Lower lobe of right lung (tissue), 2 donors: ENCODE measurements at regions not wholly inside any gene's neighbourhood (a gene's known extent, or its start where the extent isn't known, plus 50 kb on each side); places are given as distances from the start of the nearest gene placed in this dataset.

Source experiments
- ATAC-seq, 2 donors: fragments of 200-7000 bp; cut with Tn5 transposase; one replicate each; pipeline ENCODE4 v1.9.1; 2020 to 2022; ENCODE audit warnings: mild to moderate bottlenecking in 2 of 2, moderate library complexity in 2 of 2
- DNase-seq: peaks from one replicate; pipeline ENCODE4 v3.0.0-alpha.2; 2020
- H3K27ac ChIP-seq: fragments of 200-600 bp; one replicate; pipeline ENCODE4 v1.8.0; 2022
- H3K27me3 ChIP-seq: fragments of 200-600 bp; one replicate; pipeline ENCODE4 v1.8.0; 2022; ENCODE audit warnings: low read depth
- H3K36me3 ChIP-seq: fragments of 200-600 bp; one replicate; pipeline ENCODE4 v1.8.0; 2022; ENCODE audit warnings: mild to moderate bottlenecking
- H3K4me1 ChIP-seq: fragments of 200-600 bp; one replicate; pipeline ENCODE4 v1.8.0; 2022
- H3K4me3 ChIP-seq: fragments of 200-600 bp; one replicate; pipeline ENCODE4 v1.8.0; 2022; ENCODE audit warnings: mild to moderate bottlenecking
- H3K9me3 ChIP-seq: fragments of 200-600 bp; one replicate; pipeline ENCODE4 v1.8.0; 2022
- intact Hi-C: fragments of 100-400 bp; cut with DNase I; formaldehyde crosslinking; loops from one replicate; pipeline ENCODE4 v1.11.0; 2022
- TF ChIP-seq, protein P1 (sequence below): fragments of 200-600 bp; IDR thresholded peaks from one replicate; pipeline ENCODE4 v1.8.0; 2022; ENCODE audit warnings: antibody characterized with exemption, mild to moderate bottlenecking
- donor health status: DM: no; HTN: yes; CAD: no; lungs with severe emphysema.

DNA sequence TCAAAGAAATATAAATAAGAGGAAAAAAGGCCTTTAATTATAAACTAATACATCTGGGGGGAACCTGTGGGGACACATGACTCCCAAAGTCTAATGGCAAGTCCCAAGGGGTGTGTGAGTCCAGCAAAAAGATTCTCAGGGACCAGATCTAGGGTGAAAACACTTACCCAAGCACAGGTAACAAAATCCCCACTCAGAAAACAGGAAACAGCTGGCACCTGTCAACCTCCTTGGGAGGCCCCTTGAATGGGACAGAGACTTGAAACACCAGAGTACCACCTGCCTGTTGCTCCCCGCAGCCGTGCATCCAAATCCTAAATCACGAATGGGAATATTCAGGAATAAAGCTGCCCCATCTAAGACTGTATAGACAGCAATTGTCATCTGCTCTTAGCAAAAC is 461.2 kb upstream of the CDH5 start:
- H3K9me3 ChIP-seq = no peaks in the 10 kb centered on the region
- no peak for DNase-seq
- TF ChIP-seq, protein P1, sequence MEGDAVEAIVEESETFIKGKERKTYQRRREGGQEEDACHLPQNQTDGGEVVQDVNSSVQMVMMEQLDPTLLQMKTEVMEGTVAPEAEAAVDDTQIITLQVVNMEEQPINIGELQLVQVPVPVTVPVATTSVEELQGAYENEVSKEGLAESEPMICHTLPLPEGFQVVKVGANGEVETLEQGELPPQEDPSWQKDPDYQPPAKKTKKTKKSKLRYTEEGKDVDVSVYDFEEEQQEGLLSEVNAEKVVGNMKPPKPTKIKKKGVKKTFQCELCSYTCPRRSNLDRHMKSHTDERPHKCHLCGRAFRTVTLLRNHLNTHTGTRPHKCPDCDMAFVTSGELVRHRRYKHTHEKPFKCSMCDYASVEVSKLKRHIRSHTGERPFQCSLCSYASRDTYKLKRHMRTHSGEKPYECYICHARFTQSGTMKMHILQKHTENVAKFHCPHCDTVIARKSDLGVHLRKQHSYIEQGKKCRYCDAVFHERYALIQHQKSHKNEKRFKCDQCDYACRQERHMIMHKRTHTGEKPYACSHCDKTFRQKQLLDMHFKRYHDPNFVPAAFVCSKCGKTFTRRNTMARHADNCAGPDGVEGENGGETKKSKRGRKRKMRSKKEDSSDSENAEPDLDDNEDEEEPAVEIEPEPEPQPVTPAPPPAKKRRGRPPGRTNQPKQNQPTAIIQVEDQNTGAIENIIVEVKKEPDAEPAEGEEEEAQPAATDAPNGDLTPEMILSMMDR = no peak
- no peak for ATAC-seq
- H3K27me3 ChIP-seq = no peaks in the 10 kb centered on the region
- intact Hi-C loops = no loop called here
- no peaks in the 10 kb centered on the region for H3K4me1 ChIP-seq
- H3K27ac ChIP-seq = no peak overlapping the region
- H3K4me3 ChIP-seq = no peak overlapping the region
- H3K36me3 ChIP-seq = no peaks in the 10 kb centered on the region

DNA sequence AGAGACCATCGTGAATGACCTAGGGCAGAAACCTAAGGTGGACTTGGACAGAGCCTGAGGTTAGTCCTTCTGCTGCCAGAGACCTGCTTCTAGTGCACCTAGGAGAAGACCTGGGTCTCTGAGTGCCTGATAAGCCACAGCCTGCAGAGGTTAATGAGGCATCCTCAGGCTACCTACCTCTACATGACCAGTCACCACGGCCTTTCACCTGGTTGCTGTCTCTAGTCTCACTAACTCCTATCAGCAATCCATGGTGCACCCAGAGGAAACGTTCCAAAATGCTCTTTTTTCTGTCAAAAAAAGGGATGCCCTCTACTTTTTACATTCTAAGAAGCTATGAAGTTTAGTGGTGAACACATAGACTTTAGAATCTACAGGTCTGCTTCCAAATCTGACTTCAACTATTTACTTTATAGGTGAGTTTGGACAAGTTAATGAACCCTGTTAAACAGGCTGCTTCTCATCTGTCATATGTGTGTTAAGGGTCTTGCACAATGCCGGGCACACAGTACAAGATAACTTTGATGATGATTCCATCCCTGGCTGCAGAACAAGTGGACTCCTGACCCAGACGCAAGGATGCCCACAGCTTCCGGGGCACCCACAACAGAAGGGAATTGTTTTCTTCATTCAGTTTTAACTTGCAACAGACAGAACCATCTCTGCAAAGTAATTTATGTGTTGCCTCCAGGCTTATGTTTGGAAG is 469.9 kb upstream of the CDH5 start:
- DNase-seq (no peak), ATAC-seq (no peak)
- Histone ChIP-seq H3K27me3 (no peaks in the 10 kb centered on the region), H3K9me3 (no peaks in the 10 kb centered on the region), H3K4me3 (no peak overlapping the region), H3K27ac (no peak overlapping the region), H3K36me3 (no peaks in the 10 kb centered on the region), H3K4me1 (no peaks in the 10 kb centered on the region)
- intact Hi-C loops = no loop called here
- TF ChIP-seq, protein P1 = no peak

DNA sequence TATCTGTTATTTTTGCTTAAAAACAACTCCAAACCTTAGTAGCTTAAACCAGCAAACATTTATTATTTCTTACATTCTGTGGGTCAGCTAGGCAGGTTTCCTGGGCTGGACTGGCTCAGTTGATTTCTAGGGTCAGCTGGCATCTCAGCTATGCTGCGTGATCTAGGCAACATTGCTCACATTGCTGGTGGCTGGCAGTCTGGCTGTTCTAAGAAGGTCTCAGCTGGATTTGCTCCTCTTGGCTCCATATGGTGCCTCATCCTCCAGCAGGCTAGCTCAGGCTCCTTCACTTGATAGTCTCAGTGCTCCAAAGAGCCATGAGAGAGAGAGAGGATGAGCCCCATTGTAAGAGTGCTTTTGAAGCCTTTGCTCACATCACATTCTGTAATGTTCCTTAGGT is 470.6 kb upstream of the CDH5 start:
- no peaks in the 10 kb centered on the region for H3K4me1 ChIP-seq
- intact Hi-C loops = no loop called here
- ATAC-seq (no peak), DNase-seq (no peak)
- H3K36me3 ChIP-seq = no peaks in the 10 kb centered on the region
- H3K27ac ChIP-seq = no peak overlapping the region
- no peaks in the 10 kb centered on the region for H3K27me3 ChIP-seq
- TF ChIP-seq, protein P1 = no peak
- no peaks in the 10 kb centered on the region for H3K9me3 ChIP-seq
- no peak overlapping the region for H3K4me3 ChIP-seq

DNA sequence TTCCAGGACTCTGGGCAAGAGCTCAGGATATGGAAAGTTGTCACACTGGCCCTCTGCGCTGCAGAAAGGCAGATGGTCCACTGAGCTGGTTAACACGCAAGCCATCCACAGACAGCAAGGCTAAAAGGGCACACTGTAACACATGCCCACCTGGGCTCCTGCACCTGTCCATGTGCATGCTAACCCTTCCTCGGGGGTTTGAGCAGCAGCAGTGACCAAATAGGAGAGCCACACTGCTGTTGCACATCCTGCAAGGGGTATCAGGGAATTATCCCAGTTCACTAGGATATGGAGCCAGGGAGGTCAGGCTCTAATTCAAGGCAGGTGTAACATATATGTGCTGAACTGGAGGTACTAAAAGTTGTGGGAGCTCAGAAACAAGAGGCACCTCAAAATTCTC is 471.0 kb upstream of the CDH5 start:
- no peaks in the 10 kb centered on the region for H3K4me1 ChIP-seq
- H3K36me3 ChIP-seq = no peaks in the 10 kb centered on the region
- DNase-seq (no peak), ATAC-seq (no peak)
- TF ChIP-seq, protein P1 = no peak
- no peak overlapping the region for H3K4me3 ChIP-seq
- no peak overlapping the region for H3K27ac ChIP-seq
- no peaks in the 10 kb centered on the region for H3K27me3 ChIP-seq
- H3K9me3 ChIP-seq = no peaks in the 10 kb centered on the region
- intact Hi-C loops = no loop called here

DNA sequence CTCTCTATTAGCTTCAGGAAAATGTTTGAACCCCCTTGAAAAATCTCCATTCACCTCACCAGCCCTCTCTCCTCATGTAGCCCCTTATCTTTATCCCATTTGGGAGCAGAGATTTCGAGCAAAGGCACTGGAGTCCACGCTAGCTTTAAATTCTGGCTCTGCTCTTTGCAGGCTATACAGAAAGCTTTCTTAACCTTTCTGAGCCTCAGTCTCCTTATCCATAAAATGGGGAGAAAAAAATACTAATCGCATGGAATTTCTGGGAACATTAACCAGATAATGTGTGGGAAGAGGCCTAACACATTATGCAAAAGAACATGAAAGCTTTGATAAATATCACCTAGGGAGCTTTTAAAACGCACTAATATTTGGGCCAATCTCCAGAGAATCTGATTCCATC is 476.3 kb upstream of the CDH5 start:
- Histone ChIP-seq H3K9me3 (no peaks in the 10 kb centered on the region), H3K4me3 (no peak overlapping the region), H3K4me1 (no peaks in the 10 kb centered on the region), H3K27ac (no peak overlapping the region), H3K27me3 (no peaks in the 10 kb centered on the region), H3K36me3 (no peaks in the 10 kb centered on the region)
- DNase-seq (no peak), ATAC-seq (no peak)
- intact Hi-C loops = no loop called here
- TF ChIP-seq, protein P1 = no peak
